Vagina (tissue), 2 donors: ENCODE measurements at regions not wholly inside any gene's neighbourhood (a gene's known extent, or its start where the extent isn't known, plus 50 kb on each side); places are given as distances from the start of the nearest gene placed in this dataset. TPM values are rescaled to one million over a fixed set of nuclear protein-coding genes. Genes with fewer than 3 reads are reported as not detected.

ENCODE experiments used
- DNase-seq, 2 donors: peaks; one replicate each; pipeline ENCODE4 v3.0.0-alpha.2; 2017; ENCODE audit errors: extremely low spot score in 2 of 2
- H3K27ac ChIP-seq: fragments of 200-600 bp; sonication (generic); one replicate; pipeline ENCODE4 v1.5.1; 2019
- H3K27me3 ChIP-seq: fragments of 200-600 bp; sonication (generic); one replicate; pipeline ENCODE4 v1.5.1; 2019
- H3K36me3 ChIP-seq, 2 donors: fragments of 200-600 bp; sonication (generic); one replicate each; pipeline ENCODE4 v1.5.1; 2017 to 2019
- H3K4me1 ChIP-seq: fragments of 200-600 bp; sonication (generic); one replicate; pipeline ENCODE4 v1.5.1; 2019
- H3K4me3 ChIP-seq, 2 donors: fragments of 200-600 bp; sonication (generic); 1 replicate in 1 of 2; 2 replicates in 1 of 2; pipeline ENCODE4 v1.5.1; 2016 to 2019
- H3K9me3 ChIP-seq: fragments of 200-600 bp; sonication (generic); one replicate; pipeline ENCODE4 v1.5.1; 2019
- CTCF ChIP-seq, 3 experiments: fragments of 450-650 bp in 2 of 3; fragments of 200-600 bp in 1 of 3; sonication (generic) in 1 of 3; IDR thresholded peaks; one replicate each; pipeline ENCODE4 v1.5.1; 2017 to 2019; ENCODE audit warnings: antibody characterized with exemption in 3 of 3, mild to moderate bottlenecking in 2 of 3, moderate library complexity in 2 of 3
- POLR2A ChIP-seq, 2 donors: fragments of 450-650 bp; IDR thresholded peaks; one replicate each; pipeline ENCODE4 v1.6.1; 2017; ENCODE audit warnings: antibody characterized with exemption in 2 of 2, mild to moderate bottlenecking in 2 of 2, moderate library complexity in 2 of 2
- POLR2AphosphoS5 ChIP-seq, 2 donors: sonication (generic); formaldehyde crosslinking; IDR thresholded peaks; one replicate each; pipeline ENCODE4 v1.9.0; 2017; ENCODE audit warnings: antibody characterized with exemption in 2 of 2, mild to moderate bottlenecking in 2 of 2, low read depth in 1 of 2; ENCODE audit not compliant: insufficient read depth in 1 of 2
- intact Hi-C: fragments of 100-400 bp; cut with DNase I; formaldehyde crosslinking; loops from one replicate; pipeline ENCODE4 v1.15.1; 2023
- small RNA-seq: library from RNA; depleted of rRNA; stranded (forward); fragments of <200 nt; gene quantifications from one replicate; pipeline ENCODE3, GENCODE V24; 2016

GRCh38 chr5:73996151-73996755 lies 370.3 kb downstream of the ARHGEF28 start:
- no peak for TF ChIP-seq CTCF (IDR thresholded peaks at IDR 0.05)
- no peak for TF ChIP-seq POLR2A (IDR thresholded peaks at IDR 0.05)
- TF ChIP-seq POLR2AphosphoS5 (IDR thresholded peaks at IDR 0.05; ENCODE audit: insufficient read depth in 1 of 2, low read depth in 1 of 2): no peak
- Histone ChIP-seq H3K9me3 (no peaks in the 10 kb centered on the region), H3K4me3 (no peak overlapping the region), H3K36me3 (no peaks in the 10 kb centered on the region), H3K4me1 (no peaks in the 10 kb centered on the region), H3K27me3 (no peaks in the 10 kb centered on the region), H3K27ac (no peak overlapping the region)
- intact Hi-C loops: no loop called here
- no peak for DNase-seq

- no peaks in the 10 kb centered on the region for H3K36me3 ChIP-seq
- no peaks in the 10 kb centered on the region for H3K9me3 ChIP-seq
- no peak overlapping the region for H3K4me3 ChIP-seq
- no peak for DNase-seq
- no peaks in the 10 kb centered on the region for H3K27me3 ChIP-seq
- intact Hi-C loops: no loop called here
- no peak for TF ChIP-seq CTCF (IDR thresholded peaks at IDR 0.05)
- no peak for TF ChIP-seq POLR2AphosphoS5 (IDR thresholded peaks at IDR 0.05; ENCODE audit: insufficient read depth in 1 of 2, low read depth in 1 of 2)
- TF ChIP-seq POLR2A (IDR thresholded peaks at IDR 0.05): no peak
- no peaks in the 10 kb centered on the region for H3K4me1 ChIP-seq
- no peak overlapping the region for H3K27ac ChIP-seq
These were observed 369.0 kb downstream of the ARHGEF28 start for GRCh38 chr5:73994963-73995362.

Small RNAs in the stretch of these regions (small RNA-seq; reads per million reads assigned to genes)
- not detected for gene RN7SL814P
